ENCODE measurements at regions not wholly inside any gene's neighbourhood (a gene's known extent, or its start where the extent isn't known, plus 50 kb on each side); places are given as distances from the start of the nearest gene placed in this dataset.

- TF ChIP-seq CTCF (IDR thresholded peaks at IDR 0.05) (no peak), POLR2A (IDR thresholded peaks at IDR 0.05) (no peak)
Observed at GRCh38 chr2:74760875-74761630, 72.9 kb upstream of the HK2 start.
